22Rv1 (cell line): ENCODE measurements at regions not wholly inside any gene's neighbourhood (a gene's known extent, or its start where the extent isn't known, plus 50 kb on each side); places are given as distances from the start of the nearest gene placed in this dataset.

Experiments
- CTCF ChIP-seq: fragments of 450-650 bp; IDR thresholded peaks from 2 replicates; pipeline ENCODE4 v1.5.1; 2017; ENCODE audit warnings: mild to moderate bottlenecking
- ZFX ChIP-seq: fragments of 450-650 bp; IDR thresholded peaks from 2 replicates; pipeline ENCODE4 v1.6.1; 2017; ENCODE audit warnings: antibody characterized with exemption, borderline replicate concordance

GRCh38 chr1:90579212-90579802 is 137.8 kb downstream of the BARHL2 start:
- peak; percentile 85 for TF ChIP-seq CTCF
- TF ChIP-seq ZFX: no peak
